C4-2B (cell line): ENCODE measurements at regions not wholly inside any gene's neighbourhood (a gene's known extent, or its start where the extent isn't known, plus 50 kb on each side); places are given as distances from the start of the nearest gene placed in this dataset.
"Not testable (repeated sequence)": the region's sequence is repeated elsewhere in the genome, so short reads cannot be mapped to it uniquely, and the experiment has no call there.

Experiments
- H3K27ac ChIP-seq: fragments of 450-650 bp; 2 replicates; pipeline ENCODE4 v1.5.1; 2017
- ZFX ChIP-seq: fragments of 450-650 bp; IDR thresholded peaks from 2 replicates; pipeline ENCODE4 v1.6.1; 2017
- TF ChIP-seq, protein P1 (sequence below): fragments of 450-650 bp; conservative IDR thresholded peaks from 2 replicates; pipeline ENCODE4 v1.5.1; 2017; ENCODE audit warnings: mild to moderate bottlenecking

DNA sequence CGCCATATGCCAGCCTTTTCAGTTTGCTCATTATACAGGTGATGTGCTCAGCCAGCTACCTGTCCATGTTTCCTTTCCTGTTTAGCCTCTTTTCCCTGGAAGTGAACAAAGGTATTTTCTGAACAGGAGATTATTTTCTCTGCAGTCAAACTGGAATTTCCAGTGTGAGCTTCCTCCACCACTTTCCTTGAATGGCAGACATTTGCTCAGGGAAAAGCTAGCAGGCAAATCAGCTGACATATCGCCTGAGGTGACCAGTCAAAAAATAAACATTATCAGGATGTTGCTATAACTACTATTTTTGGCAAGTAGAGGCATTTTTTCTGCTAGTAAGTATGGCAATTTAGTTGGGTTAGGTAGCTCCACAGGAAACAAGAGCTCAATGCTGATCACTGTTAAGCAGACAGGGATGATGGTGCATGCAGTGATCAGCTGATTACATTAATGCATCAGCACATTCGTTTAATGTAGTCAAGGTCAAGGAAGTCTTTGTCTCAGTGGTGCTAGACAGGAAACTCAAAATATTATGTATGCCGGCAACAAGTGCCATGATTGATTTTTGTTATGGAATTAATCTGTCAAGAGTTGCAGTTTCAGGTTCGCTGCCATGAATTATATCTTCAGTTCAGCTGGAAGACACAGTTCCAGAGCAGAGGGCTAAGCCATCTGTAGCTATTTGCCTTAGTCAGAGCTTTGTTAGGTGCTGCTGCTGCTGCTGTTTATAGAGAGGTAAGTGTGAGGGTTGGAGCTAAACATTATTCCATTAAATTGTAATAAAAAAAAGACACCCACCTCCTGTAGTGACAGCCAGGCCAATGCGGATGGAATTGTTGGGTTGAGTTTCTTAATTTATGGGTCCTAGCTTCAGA, 179.7 kb upstream of the ST6GALNAC5 start:
- TF ChIP-seq, protein P1, sequence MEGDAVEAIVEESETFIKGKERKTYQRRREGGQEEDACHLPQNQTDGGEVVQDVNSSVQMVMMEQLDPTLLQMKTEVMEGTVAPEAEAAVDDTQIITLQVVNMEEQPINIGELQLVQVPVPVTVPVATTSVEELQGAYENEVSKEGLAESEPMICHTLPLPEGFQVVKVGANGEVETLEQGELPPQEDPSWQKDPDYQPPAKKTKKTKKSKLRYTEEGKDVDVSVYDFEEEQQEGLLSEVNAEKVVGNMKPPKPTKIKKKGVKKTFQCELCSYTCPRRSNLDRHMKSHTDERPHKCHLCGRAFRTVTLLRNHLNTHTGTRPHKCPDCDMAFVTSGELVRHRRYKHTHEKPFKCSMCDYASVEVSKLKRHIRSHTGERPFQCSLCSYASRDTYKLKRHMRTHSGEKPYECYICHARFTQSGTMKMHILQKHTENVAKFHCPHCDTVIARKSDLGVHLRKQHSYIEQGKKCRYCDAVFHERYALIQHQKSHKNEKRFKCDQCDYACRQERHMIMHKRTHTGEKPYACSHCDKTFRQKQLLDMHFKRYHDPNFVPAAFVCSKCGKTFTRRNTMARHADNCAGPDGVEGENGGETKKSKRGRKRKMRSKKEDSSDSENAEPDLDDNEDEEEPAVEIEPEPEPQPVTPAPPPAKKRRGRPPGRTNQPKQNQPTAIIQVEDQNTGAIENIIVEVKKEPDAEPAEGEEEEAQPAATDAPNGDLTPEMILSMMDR, result no peak
- TF ChIP-seq ZFX, result no peak
- peak overlapping the region; percentile 41; the same call in 1 of the 2 replicates for H3K27ac ChIP-seq

DNA sequence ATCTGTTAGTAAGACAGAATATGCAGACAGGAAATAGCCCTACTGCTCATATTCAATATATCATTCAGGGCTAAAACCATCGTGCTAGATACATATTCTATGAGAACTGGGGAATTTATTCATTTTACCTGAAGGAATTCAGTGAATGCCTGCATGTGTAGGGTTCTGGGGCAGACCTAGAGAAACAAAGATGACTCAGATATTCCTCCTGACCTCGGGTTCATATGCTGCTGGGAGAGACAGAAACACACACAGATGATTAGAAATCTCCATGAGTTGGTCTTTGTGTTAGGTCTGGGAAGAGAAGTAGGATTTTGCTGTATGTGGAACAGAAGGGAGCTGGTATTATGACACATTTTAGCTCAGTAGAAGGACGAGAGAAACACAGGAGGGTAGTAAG, 176.5 kb upstream of the ST6GALNAC5 start:
- TF ChIP-seq, protein P1, result no peak
- TF ChIP-seq ZFX, result no peak
- H3K27ac ChIP-seq, result no peak overlapping the region

DNA sequence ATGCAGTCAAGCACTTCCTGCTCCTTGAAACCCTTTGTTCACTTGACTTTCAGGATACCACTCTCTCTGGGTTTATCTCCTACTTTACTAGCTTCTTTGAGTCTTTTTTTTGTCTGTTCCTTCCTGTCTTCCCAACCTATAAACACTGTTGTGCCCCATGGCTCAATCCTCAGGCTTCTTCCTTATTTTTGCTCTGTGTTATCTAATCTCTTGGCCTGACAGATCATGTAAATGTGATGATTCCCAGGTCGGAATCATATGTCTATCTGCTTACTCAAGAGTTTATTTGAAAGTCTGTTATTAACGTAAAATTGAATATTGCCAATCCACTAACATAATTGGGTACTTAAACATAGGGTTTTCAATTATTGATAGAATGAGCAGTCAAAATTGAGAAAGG, 171.7 kb upstream of the ST6GALNAC5 start:
- H3K27ac ChIP-seq, result no peak overlapping the region

DNA sequence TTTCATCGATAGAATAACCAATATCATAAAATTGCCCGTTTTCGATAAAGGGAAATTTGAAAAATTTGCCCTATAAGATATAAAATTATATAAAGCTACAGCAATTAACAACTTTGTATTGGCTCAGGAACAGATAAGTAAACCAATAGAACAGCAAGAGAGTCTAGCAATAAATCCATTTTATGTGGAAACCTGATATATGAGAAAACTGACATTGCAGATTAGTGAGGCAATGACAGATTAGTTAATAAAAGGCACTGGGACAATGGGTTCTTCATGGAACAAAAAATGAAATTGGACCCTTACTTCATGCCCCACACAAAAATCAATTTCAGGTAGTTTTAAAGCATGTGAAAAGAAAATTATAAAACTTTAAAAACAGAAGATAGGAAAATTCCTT, 169.9 kb upstream of the ST6GALNAC5 start:
- no peak for TF ChIP-seq ZFX
- TF ChIP-seq, protein P1, result no peak
- H3K27ac ChIP-seq, result no peak overlapping the region

More for the DNA sequence above, 171.7 kb upstream of the ST6GALNAC5 start:
- TF ChIP-seq, protein P1, result no peak

DNA sequence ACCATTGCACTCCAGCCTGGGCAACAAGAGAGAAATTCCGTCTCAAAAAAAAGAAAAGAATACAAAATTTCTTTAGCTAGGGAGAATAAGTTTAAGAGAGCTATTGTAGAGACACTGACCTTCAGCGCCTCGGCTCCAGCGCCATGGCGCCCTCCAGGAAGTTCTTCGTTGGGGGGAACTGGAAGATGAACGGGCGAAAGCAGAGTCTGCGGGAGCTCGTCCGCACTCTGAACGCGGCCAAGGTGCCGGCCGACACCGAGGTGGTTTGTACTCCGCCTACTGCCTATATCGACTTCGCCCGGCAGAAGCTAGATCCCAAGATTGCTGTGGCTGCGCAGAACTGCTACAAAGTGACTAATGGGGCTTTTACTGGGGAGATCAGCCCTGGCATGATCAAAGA, 167.6 kb upstream of the ST6GALNAC5 start:
- H3K27ac ChIP-seq, result not testable (repeated sequence)

DNA sequence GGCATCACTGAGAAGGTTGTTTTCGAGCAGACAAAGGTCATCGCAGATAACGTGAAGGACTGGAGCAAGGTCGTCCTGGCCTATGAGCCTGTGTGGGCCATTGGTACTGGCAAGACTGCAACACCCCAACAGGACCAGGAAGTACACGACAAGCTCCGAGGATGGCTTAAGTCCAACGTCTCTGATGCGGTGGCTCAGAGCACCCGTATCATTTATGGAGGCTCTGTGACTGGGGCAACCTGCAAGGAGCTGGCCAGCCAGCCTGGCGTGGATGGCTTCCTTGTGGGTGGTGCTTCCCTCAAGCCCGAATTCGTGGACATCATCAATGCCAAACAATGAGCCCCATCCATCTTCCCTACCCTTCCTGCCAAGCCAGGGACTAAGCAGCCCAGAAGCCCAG, 167.1 kb upstream of the ST6GALNAC5 start:
- not testable (repeated sequence) for H3K27ac ChIP-seq

DNA sequence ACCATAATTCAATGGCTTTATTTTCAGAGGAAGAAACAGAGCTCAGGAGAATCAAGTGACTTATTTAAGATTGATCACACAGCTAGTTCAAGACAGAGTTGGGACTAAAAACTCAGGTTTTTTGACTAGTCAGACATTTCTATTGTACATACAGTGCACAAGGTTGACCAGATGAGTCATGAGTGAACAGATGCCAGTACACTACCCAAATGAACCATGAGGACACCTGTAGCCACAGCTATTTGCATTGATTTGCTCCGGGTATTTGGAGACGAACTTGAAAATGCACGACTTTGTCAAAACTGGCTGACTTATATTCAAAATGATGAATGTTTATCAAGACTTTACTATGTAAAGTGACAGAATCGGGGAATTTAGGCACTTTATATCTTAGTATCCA, 161.7 kb upstream of the ST6GALNAC5 start:
- no peak overlapping the region for H3K27ac ChIP-seq
- TF ChIP-seq, protein P1, result no peak
- TF ChIP-seq ZFX, result no peak

DNA sequence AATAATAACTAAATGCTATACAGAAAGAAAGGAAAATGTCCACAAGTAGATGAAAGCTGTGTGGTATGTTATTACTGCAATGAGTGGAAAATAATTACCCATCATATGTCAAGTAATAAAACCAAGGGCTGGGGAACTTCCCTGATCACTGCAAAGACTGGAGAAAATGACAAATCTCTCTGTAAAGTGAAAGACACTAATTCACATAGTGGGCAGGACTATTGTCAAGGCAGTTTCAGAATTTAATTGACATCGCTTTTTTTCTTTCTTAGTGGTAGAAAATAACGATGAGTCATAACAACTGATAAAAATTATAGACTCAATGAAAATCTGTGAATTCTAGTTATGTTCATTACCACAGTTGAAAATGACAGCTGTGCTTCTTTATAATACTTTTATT, 153.7 kb upstream of the ST6GALNAC5 start:
- no peak overlapping the region for H3K27ac ChIP-seq
- TF ChIP-seq, protein P1, result no peak
- no peak for TF ChIP-seq ZFX
